HG02610 (cell line): ENCODE measurements at regions not wholly inside any gene's neighbourhood (a gene's known extent, or its start where the extent isn't known, plus 50 kb on each side); places are given as distances from the start of the nearest gene placed in this dataset.

Experiments used
- ATAC-seq: cut with Tn5 transposase; IDR thresholded peaks from one replicate; pipeline ENCODE4 v1.9.1; 2021; ENCODE audit warnings: mild to moderate bottlenecking, moderate library complexity; ENCODE audit not compliant: unreplicated experiment

GRCh38 chr22:49499433-49500075 lies 328.1 kb downstream of the BRD1 start:
- ATAC-seq = no peak

GRCh38 chr22:49497266-49497665 lies 330.4 kb downstream of the BRD1 start:
- no peak for ATAC-seq

GRCh38 chr22:49494555-49494954 lies 333.1 kb downstream of the BRD1 start:
- no peak for ATAC-seq

- ATAC-seq = no peak
These were observed 334.9 kb downstream of the BRD1 start for GRCh38 chr22:49492741-49493251.

- no peak for ATAC-seq
These were observed 335.4 kb downstream of the BRD1 start for GRCh38 chr22:49492308-49492707.

GRCh38 chr22:49491726-49492125 lies 335.9 kb downstream of the BRD1 start:
- no peak for ATAC-seq

- ATAC-seq = no peak
These were observed 336.4 kb downstream of the BRD1 start for GRCh38 chr22:49491221-49491635.

GRCh38 chr22:49490692-49491091 lies 337.0 kb downstream of the BRD1 start:
- ATAC-seq = no peak

GRCh38 chr22:49489821-49490220 lies 337.9 kb downstream of the BRD1 start:
- no peak for ATAC-seq

GRCh38 chr22:49488943-49489342 lies 338.7 kb downstream of the BRD1 start:
- no peak for ATAC-seq

GRCh38 chr22:49487950-49488349 lies 339.7 kb downstream of the BRD1 start:
- ATAC-seq = no peak

- ATAC-seq = no peak
These were observed 341.4 kb downstream of the BRD1 start for GRCh38 chr22:49486225-49486624.

GRCh38 chr22:49483946-49484345 lies 343.7 kb downstream of the BRD1 start:
- no peak for ATAC-seq

- no peak for ATAC-seq
These were observed 344.3 kb downstream of the BRD1 start for GRCh38 chr22:49483281-49483870.

GRCh38 chr22:49482811-49483210 lies 344.9 kb downstream of the BRD1 start:
- no peak for ATAC-seq

GRCh38 chr22:49481659-49482399 lies 345.8 kb downstream of the BRD1 start:
- ATAC-seq = no peak

- ATAC-seq = no peak
These were observed 346.6 kb downstream of the BRD1 start for GRCh38 chr22:49480896-49481658.

- no peak for ATAC-seq
These were observed 347.3 kb downstream of the BRD1 start for GRCh38 chr22:49480331-49480730.

- ATAC-seq = no peak
These were observed 348.1 kb downstream of the BRD1 start for GRCh38 chr22:49479566-49479965.

GRCh38 chr22:49476800-49477400 lies 350.8 kb downstream of the BRD1 start:
- no peak for ATAC-seq

GRCh38 chr22:49476176-49476575 lies 351.5 kb downstream of the BRD1 start:
- ATAC-seq = no peak
